ENCODE measurements at regions not wholly inside any gene's neighbourhood (a gene's known extent, or its start where the extent isn't known, plus 50 kb on each side); places are given as distances from the start of the nearest gene placed in this dataset.

DNA sequence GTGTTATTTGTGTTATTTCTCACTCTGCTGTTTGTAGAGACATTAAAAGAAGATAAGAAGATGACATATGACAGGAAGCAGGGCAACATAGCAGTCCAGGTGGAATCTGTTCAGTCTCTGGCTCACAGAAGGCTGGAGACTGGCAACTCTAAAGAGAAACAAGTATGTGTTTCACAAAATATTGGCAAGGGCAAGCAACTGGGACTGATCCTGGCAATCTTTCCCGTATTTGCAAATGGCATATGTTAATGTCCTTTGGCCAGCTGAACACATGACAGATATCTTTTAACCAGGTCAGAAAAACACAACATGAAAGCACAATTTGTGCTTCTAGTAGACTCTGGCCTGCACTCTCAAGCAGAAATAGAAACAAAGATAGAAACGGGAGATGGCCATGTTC lies 1354.1 kb upstream of the EPHA6 start:
- H3K9me3 ChIP-seq: no peaks in the 10 kb centered on the region
- H3K27me3 ChIP-seq (replicated peaks; ENCODE audit: insufficient read depth): no peaks in the 10 kb centered on the region
- H3K27ac ChIP-seq: no peak overlapping the region
- H3K4me3 ChIP-seq: no peak overlapping the region
- TF ChIP-seq CTCF (IDR thresholded peaks at IDR 0.05): no peak
- no peaks in the 10 kb centered on the region for H3K36me3 ChIP-seq
- DNase-seq (ENCODE audit: low spot score): no peak
- no peak for ATAC-seq (ENCODE audit: insufficient number of reproducible peaks, low FRiP score, low read depth)
- no peaks in the 10 kb centered on the region for H3K4me1 ChIP-seq (ENCODE audit: control insufficient read depth in 1 of 2, low read depth in 2 of 2)

GRCh38 chr3:95462161-95462560 lies 1352.2 kb upstream of the EPHA6 start:
- TF ChIP-seq CTCF (IDR thresholded peaks at IDR 0.05): no peak

GRCh38 chr3:95464346-95464745 lies 1350.0 kb upstream of the EPHA6 start:
- DNase-seq (ENCODE audit: low spot score) (no peak), ATAC-seq (ENCODE audit: insufficient number of reproducible peaks, low FRiP score, low read depth) (no peak)
- no peaks in the 10 kb centered on the region for H3K9me3 ChIP-seq
- no peak overlapping the region for H3K4me3 ChIP-seq
- no peak for TF ChIP-seq CTCF (IDR thresholded peaks at IDR 0.05)
- no peaks in the 10 kb centered on the region for H3K4me1 ChIP-seq (ENCODE audit: control insufficient read depth in 1 of 2, low read depth in 2 of 2)
- no peak overlapping the region for H3K27ac ChIP-seq
- no peaks in the 10 kb centered on the region for H3K36me3 ChIP-seq
- no peaks in the 10 kb centered on the region for H3K27me3 ChIP-seq (replicated peaks; ENCODE audit: insufficient read depth)

More at GRCh38 chr3:95462161-95462560, 1352.2 kb upstream of the EPHA6 start:
- DNase-seq (ENCODE audit: low spot score) (no peak), ATAC-seq (ENCODE audit: insufficient number of reproducible peaks, low FRiP score, low read depth) (no peak)
- no peaks in the 10 kb centered on the region for H3K27me3 ChIP-seq (replicated peaks; ENCODE audit: insufficient read depth)
- no peaks in the 10 kb centered on the region for H3K36me3 ChIP-seq
- no peaks in the 10 kb centered on the region for H3K9me3 ChIP-seq
- H3K27ac ChIP-seq: no peak overlapping the region
- no peak overlapping the region for H3K4me3 ChIP-seq
- no peaks in the 10 kb centered on the region for H3K4me1 ChIP-seq (ENCODE audit: control insufficient read depth in 1 of 2, low read depth in 2 of 2)

GRCh38 chr3:95468331-95468730 lies 1346.1 kb upstream of the EPHA6 start:
- H3K4me3 ChIP-seq: no peak overlapping the region
- H3K36me3 ChIP-seq: no peaks in the 10 kb centered on the region
- DNase-seq (ENCODE audit: low spot score): no peak
- no peaks in the 10 kb centered on the region for H3K9me3 ChIP-seq
- H3K27me3 ChIP-seq (replicated peaks; ENCODE audit: insufficient read depth): no peaks in the 10 kb centered on the region
- no peak for ATAC-seq (ENCODE audit: insufficient number of reproducible peaks, low FRiP score, low read depth)
- H3K27ac ChIP-seq: no peak overlapping the region
- no peak for TF ChIP-seq CTCF (IDR thresholded peaks at IDR 0.05)
- H3K4me1 ChIP-seq (ENCODE audit: control insufficient read depth in 1 of 2, low read depth in 2 of 2): no peaks in the 10 kb centered on the region

GRCh38 chr3:95474338-95474737 lies 1340.1 kb upstream of the EPHA6 start:
- no peak for DNase-seq (ENCODE audit: low spot score)
- Histone ChIP-seq H3K27me3 (replicated peaks; ENCODE audit: insufficient read depth) (no peaks in the 10 kb centered on the region), H3K4me3 (no peak overlapping the region), H3K9me3 (no peaks in the 10 kb centered on the region), H3K27ac (no peak overlapping the region), H3K4me1 (ENCODE audit: control insufficient read depth in 1 of 2, low read depth in 2 of 2) (no peaks in the 10 kb centered on the region), H3K36me3 (no peaks in the 10 kb centered on the region)
- no peak for ATAC-seq (ENCODE audit: insufficient number of reproducible peaks, low FRiP score, low read depth)
- no peak for TF ChIP-seq CTCF (IDR thresholded peaks at IDR 0.05)
